ENCODE measurements at regions not wholly inside any gene's neighbourhood (a gene's known extent, or its start where the extent isn't known, plus 50 kb on each side); places are given as distances from the start of the nearest gene placed in this dataset.

DNA sequence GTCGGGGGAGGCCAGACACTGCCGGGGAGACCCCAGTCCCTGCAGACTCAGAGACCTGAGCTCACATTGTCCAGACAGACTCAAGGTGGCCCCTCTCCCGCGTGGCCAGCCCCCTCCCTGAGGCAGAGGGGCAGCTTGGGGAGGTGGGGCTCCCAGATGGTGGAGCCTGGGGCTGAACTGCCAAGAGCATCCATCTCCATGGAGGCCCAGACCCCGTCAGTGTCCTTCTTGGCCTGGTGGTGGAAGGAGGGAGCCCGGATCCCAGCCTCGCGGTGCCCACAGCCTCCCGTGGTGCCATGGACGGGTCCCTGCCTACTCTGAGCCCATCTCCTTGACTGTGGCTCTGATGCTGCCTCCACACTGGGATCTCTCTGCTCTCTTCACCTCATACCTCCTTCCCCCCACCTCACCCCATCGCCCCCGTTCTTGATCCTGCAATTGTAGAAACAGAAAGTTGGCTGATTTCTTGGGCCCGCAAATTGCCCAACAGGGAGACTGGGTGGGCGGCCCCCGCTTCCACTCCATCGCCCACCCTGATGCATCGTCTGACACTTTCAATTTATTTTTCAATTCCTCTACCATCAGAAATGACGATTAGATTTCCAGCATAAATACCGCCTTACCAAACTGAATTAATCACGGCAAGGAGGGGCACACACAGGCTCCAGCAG, 348.9 kb downstream of the MATN1 start:
- CTCF ChIA-PET, result no interaction called here
- Histone ChIP-seq H2AFZ (ENCODE audit: low read depth, low read length, poor library complexity, severe bottlenecking) (no peak overlapping the region), H3K4me3 (replicated peaks in 1 of 2; ENCODE audit: low read depth in 1 of 2, low read length in 2 of 2) (no peak overlapping the region), H3K27me3 (ENCODE audit: insufficient read depth, low read length) (no peaks in the 10 kb centered on the region), H3K9ac (ENCODE audit: low read length) (no peak overlapping the region), H3K4me1 (ENCODE audit: control insufficient read depth in 1 of 2, insufficient read depth in 2 of 2, low read length in 2 of 2) (peaks cover 0 to 2% of the 10 kb centered on the region in 2 experiments; a peak in 2 of 4 replicates), H3K79me2 (ENCODE audit: insufficient read depth, low read length) (no peaks in the 10 kb centered on the region), H3K9me3 (ENCODE audit: control insufficient read depth in 1 of 2, insufficient read depth in 1 of 2, low read depth in 1 of 2, low read length in 2 of 2) (no peaks in the 10 kb centered on the region), H3K9me2 (ENCODE audit: insufficient read depth) (no peaks in the 10 kb centered on the region), H3K4me2 (ENCODE audit: low read length) (no peak overlapping the region), H4K20me1 (ENCODE audit: insufficient read depth) (no peaks in the 10 kb centered on the region), H3K36me3 (ENCODE audit: control insufficient read depth in 1 of 2, insufficient read depth in 2 of 2, low read length in 2 of 2) (no peaks in the 10 kb centered on the region), H3K27ac (ENCODE audit: low read depth, low read length) (no peak overlapping the region)
- DNase-seq (ENCODE audit: low read depth, low spot score), result no peak
- POLR2A ChIA-PET, result interaction anchor here (1.5 kb wide), 1 partner anchor 11 kb away, joined by 3 read pairs; no protein-coding TSS in a partner anchor
- RAD21 ChIA-PET (ENCODE audit: low non-redundant PET in 1 of 2, low total read pairs in 2 of 2, uncharacterized antibody in 2 of 2, unreplicated experiment in 2 of 2), result no interaction called here
- no peak for TF ChIP-seq SRF (IDR thresholded peaks at IDR 0.05; ENCODE audit: low read depth)
- TF ChIP-seq CBX3 (IDR thresholded peaks at IDR 0.05; ENCODE audit: low read depth), result no peak
- no peak for TF ChIP-seq CEBPB (IDR thresholded peaks at IDR 0.05; ENCODE audit: low read depth)
- TF ChIP-seq RAD21 (IDR thresholded peaks at IDR 0.05; ENCODE audit: low read depth), result no peak
- TF ChIP-seq FOSL1 (IDR thresholded peaks at IDR 0.05; ENCODE audit: low read depth), result no peak
- TF ChIP-seq MAX (IDR thresholded peaks at IDR 0.05), result no peak
- TF ChIP-seq, protein P1, sequence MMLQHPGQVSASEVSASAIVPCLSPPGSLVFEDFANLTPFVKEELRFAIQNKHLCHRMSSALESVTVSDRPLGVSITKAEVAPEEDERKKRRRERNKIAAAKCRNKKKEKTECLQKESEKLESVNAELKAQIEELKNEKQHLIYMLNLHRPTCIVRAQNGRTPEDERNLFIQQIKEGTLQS (IDR thresholded peaks at IDR 0.05), result no peak
- TF ChIP-seq, protein P2, sequence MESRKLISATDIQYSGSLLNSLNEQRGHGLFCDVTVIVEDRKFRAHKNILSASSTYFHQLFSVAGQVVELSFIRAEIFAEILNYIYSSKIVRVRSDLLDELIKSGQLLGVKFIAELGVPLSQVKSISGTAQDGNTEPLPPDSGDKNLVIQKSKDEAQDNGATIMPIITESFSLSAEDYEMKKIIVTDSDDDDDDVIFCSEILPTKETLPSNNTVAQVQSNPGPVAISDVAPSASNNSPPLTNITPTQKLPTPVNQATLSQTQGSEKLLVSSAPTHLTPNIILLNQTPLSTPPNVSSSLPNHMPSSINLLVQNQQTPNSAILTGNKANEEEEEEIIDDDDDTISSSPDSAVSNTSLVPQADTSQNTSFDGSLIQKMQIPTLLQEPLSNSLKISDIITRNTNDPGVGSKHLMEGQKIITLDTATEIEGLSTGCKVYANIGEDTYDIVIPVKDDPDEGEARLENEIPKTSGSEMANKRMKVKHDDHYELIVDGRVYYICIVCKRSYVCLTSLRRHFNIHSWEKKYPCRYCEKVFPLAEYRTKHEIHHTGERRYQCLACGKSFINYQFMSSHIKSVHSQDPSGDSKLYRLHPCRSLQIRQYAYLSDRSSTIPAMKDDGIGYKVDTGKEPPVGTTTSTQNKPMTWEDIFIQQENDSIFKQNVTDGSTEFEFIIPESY (IDR thresholded peaks at IDR 0.05; ENCODE audit: extremely low read depth, insufficient replicate concordance, low read length), result no peak
- TF ChIP-seq TCF7L2 (IDR thresholded peaks at IDR 0.05; ENCODE audit: borderline replicate concordance, extremely low read depth, insufficient read depth, insufficient read length), result no peak
- no peak for TF ChIP-seq POLR2A (IDR thresholded peaks at IDR 0.05; ENCODE audit: borderline replicate concordance, extremely low read depth, insufficient read depth, insufficient read length)
- no peak for TF ChIP-seq YY1 (IDR thresholded peaks at IDR 0.05; ENCODE audit: extremely low read depth, insufficient replicate concordance, low read depth, low read length)
- no peak for TF ChIP-seq POLR2AphosphoS5 (IDR thresholded peaks at IDR 0.05; ENCODE audit: low read depth, low read length)
- no TSS peak for BruUV-seq (replicated peaks)
- intact Hi-C loops (cut with micrococcal nuclease), result no loop called here
- ATAC-seq, result no peak

All from HCT116 (cell line).